ENCODE measurements at regions not wholly inside any gene's neighbourhood (a gene's known extent, or its start where the extent isn't known, plus 50 kb on each side); places are given as distances from the start of the nearest gene placed in this dataset.

DNA sequence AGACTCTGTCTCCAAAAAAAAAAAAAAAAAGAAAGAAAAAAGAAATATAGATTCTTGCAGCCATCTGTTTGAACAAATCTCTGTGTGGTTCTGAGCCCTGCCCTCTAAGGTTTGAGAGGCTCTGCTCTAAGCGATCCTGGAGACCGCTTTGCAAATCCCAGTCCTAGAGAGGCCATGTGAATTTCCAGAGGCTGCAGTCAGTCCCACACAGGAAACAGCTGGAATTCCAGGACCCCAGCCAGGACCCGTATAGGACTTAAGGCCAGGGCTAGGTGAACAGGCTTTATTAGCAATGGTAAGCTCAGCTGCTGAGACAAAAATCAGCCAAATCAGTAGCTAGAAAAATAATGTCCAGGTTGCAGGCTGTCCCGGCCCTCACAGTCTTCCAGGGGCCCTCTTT lies 154.8 kb downstream of the RPS24 start:
- TF ChIP-seq SUZ12 (IDR thresholded peaks at IDR 0.05; ENCODE audit: extremely low read depth, insufficient read depth, insufficient read length), result no peak
- TF ChIP-seq ZNF274 (IDR thresholded peaks at IDR 0.05; ENCODE audit: low read depth, low read length), result no peak
- no peak for TF ChIP-seq YY1 (IDR thresholded peaks at IDR 0.05; ENCODE audit: insufficient read depth, insufficient read length)
